ENCODE measurements at regions not wholly inside any gene's neighbourhood (a gene's known extent, or its start where the extent isn't known, plus 50 kb on each side); places are given as distances from the start of the nearest gene placed in this dataset.
"Not testable (repeated sequence)": the region's sequence is repeated elsewhere in the genome, so short reads cannot be mapped to it uniquely, and the experiment has no call there.

- Histone ChIP-seq H3K4me1 (ENCODE audit: control extremely low read depth in 1 of 4, control insufficient read depth in 4 of 4, insufficient read depth in 4 of 4, low read length in 3 of 4) (peaks cover 0 to 10% (median 2%) of the 10 kb centered on the region in 4 experiments), H3K27ac (ENCODE audit: insufficient read depth in 1 of 2, low read depth in 1 of 2, low read length in 2 of 2, poor library complexity in 1 of 2, severe bottlenecking in 2 of 2) (no peak overlapping the region), H3K4me3 (ENCODE audit: control insufficient read depth in 1 of 7, extremely low read depth in 1 of 7, insufficient read depth in 4 of 7, low read depth in 2 of 7, low read length in 6 of 7) (no peak overlapping the region), H3K36me3 (ENCODE audit: control insufficient read depth in 4 of 4, insufficient read depth in 4 of 4, low read length in 3 of 4) (no peaks in the 10 kb centered on the region), H3K27me3 (replicated peaks in 2 of 5; ENCODE audit: control insufficient read depth in 4 of 5, insufficient read depth in 5 of 5, low read length in 4 of 5) (no peaks in the 10 kb centered on the region), H3K9me3 (ENCODE audit: control extremely low read depth in 1 of 5, control insufficient read depth in 4 of 5, insufficient read depth in 2 of 5, low read depth in 1 of 5, low read length in 4 of 5) (peaks cover 0 to 3% (median 0%) of the 10 kb centered on the region in 5 experiments)
- POLR2A ChIA-PET, result no interaction called here
- no peak for DNase-seq
- CTCF ChIA-PET, result no interaction called here
- WGBS (ENCODE audit: insufficient coverage), result no CpG with 5 or more reads among the region's 1 CpG
Observed at GRCh38 chr11:22938691-22939090, 78.4 kb upstream of the CCDC179 start.

- H3K9me3 ChIP-seq (ENCODE audit: control extremely low read depth in 1 of 5, control insufficient read depth in 4 of 5, insufficient read depth in 2 of 5, low read depth in 1 of 5, low read length in 4 of 5); DNase-seq; H3K27me3 ChIP-seq (replicated peaks in 2 of 5; ENCODE audit: control insufficient read depth in 4 of 5, insufficient read depth in 5 of 5, low read length in 4 of 5); H3K36me3 ChIP-seq (ENCODE audit: control insufficient read depth in 4 of 4, insufficient read depth in 4 of 4, low read length in 3 of 4); H3K4me1 ChIP-seq (ENCODE audit: control extremely low read depth in 1 of 4, control insufficient read depth in 4 of 4, insufficient read depth in 4 of 4, low read length in 3 of 4); POLR2A ChIA-PET; CTCF ChIA-PET; H3K4me3 ChIP-seq (ENCODE audit: control insufficient read depth in 1 of 7, extremely low read depth in 1 of 7, insufficient read depth in 4 of 7, low read depth in 2 of 7, low read length in 6 of 7); H3K27ac ChIP-seq (ENCODE audit: insufficient read depth in 1 of 2, low read depth in 1 of 2, low read length in 2 of 2, poor library complexity in 1 of 2, severe bottlenecking in 2 of 2): not testable (repeated sequence)
- 96% methylated on average over 3 of the region's 3 CpGs for WGBS (ENCODE audit: insufficient coverage)
Observed at GRCh38 chr11:22941544-22941943, 81.3 kb upstream of the CCDC179 start.

GRCh38 chr11:22957786-22958185 is 97.5 kb upstream of the CCDC179 start:
- DNase-seq, result peak in 2 of 3 donors; percentile 20 to 54
- WGBS (ENCODE audit: insufficient coverage), result 17% methylated on average over 1 of the region's 1 CpG
- Histone ChIP-seq H3K9me3 (ENCODE audit: control extremely low read depth in 1 of 5, control insufficient read depth in 4 of 5, insufficient read depth in 2 of 5, low read depth in 1 of 5, low read length in 4 of 5) (no peaks in the 10 kb centered on the region), H3K27me3 (replicated peaks in 2 of 5; ENCODE audit: control insufficient read depth in 4 of 5, insufficient read depth in 5 of 5, low read length in 4 of 5) (no peaks in the 10 kb centered on the region), H3K36me3 (ENCODE audit: control insufficient read depth in 4 of 4, insufficient read depth in 4 of 4, low read length in 3 of 4) (no peaks in the 10 kb centered on the region), H3K4me3 (ENCODE audit: control insufficient read depth in 1 of 7, extremely low read depth in 1 of 7, insufficient read depth in 4 of 7, low read depth in 2 of 7, low read length in 6 of 7) (no peak overlapping the region), H3K27ac (ENCODE audit: insufficient read depth in 1 of 2, low read depth in 1 of 2, low read length in 2 of 2, poor library complexity in 1 of 2, severe bottlenecking in 2 of 2) (no peak overlapping the region), H3K4me1 (ENCODE audit: control extremely low read depth in 1 of 4, control insufficient read depth in 4 of 4, insufficient read depth in 4 of 4, low read length in 3 of 4) (peaks cover 0 to 10% (median 0%) of the 10 kb centered on the region in 4 experiments)
- ChIA-PET POLR2A (no interaction called here), CTCF (no interaction called here)

GRCh38 chr11:22974251-22974650 is 114.0 kb upstream of the CCDC179 start:
- H3K4me3 ChIP-seq (ENCODE audit: control insufficient read depth in 1 of 7, extremely low read depth in 1 of 7, insufficient read depth in 4 of 7, low read depth in 2 of 7, low read length in 6 of 7), result no peak overlapping the region
- POLR2A ChIA-PET, result no interaction called here

GRCh38 chr11:22976146-22976545 is 115.9 kb upstream of the CCDC179 start:
- peak in 2 of 3 donors; percentile 22 to 26 for DNase-seq
- ChIA-PET CTCF (no interaction called here), POLR2A (no interaction called here)
- Histone ChIP-seq H3K4me1 (ENCODE audit: control extremely low read depth in 1 of 4, control insufficient read depth in 4 of 4, insufficient read depth in 4 of 4, low read length in 3 of 4) (no peaks in the 10 kb centered on the region), H3K27me3 (replicated peaks in 2 of 5; ENCODE audit: control insufficient read depth in 4 of 5, insufficient read depth in 5 of 5, low read length in 4 of 5) (no peaks in the 10 kb centered on the region), H3K9me3 (ENCODE audit: control extremely low read depth in 1 of 5, control insufficient read depth in 4 of 5, insufficient read depth in 2 of 5, low read depth in 1 of 5, low read length in 4 of 5) (peaks cover 0 to 16% (median 0%) of the 10 kb centered on the region in 5 experiments), H3K36me3 (ENCODE audit: control insufficient read depth in 4 of 4, insufficient read depth in 4 of 4, low read length in 3 of 4) (no peaks in the 10 kb centered on the region), H3K27ac (ENCODE audit: insufficient read depth in 1 of 2, low read depth in 1 of 2, low read length in 2 of 2, poor library complexity in 1 of 2, severe bottlenecking in 2 of 2) (no peak overlapping the region), H3K4me3 (ENCODE audit: control insufficient read depth in 1 of 7, extremely low read depth in 1 of 7, insufficient read depth in 4 of 7, low read depth in 2 of 7, low read length in 6 of 7) (no peak overlapping the region)
- 100% methylated on average over 1 of the region's 3 CpGs for WGBS (ENCODE audit: insufficient coverage)

More at GRCh38 chr11:22974251-22974650, 114.0 kb upstream of the CCDC179 start:
- Histone ChIP-seq H3K27me3 (replicated peaks in 2 of 5; ENCODE audit: control insufficient read depth in 4 of 5, insufficient read depth in 5 of 5, low read length in 4 of 5) (no peaks in the 10 kb centered on the region), H3K4me1 (ENCODE audit: control extremely low read depth in 1 of 4, control insufficient read depth in 4 of 4, insufficient read depth in 4 of 4, low read length in 3 of 4) (no peaks in the 10 kb centered on the region), H3K27ac (ENCODE audit: insufficient read depth in 1 of 2, low read depth in 1 of 2, low read length in 2 of 2, poor library complexity in 1 of 2, severe bottlenecking in 2 of 2) (no peak overlapping the region), H3K36me3 (ENCODE audit: control insufficient read depth in 4 of 4, insufficient read depth in 4 of 4, low read length in 3 of 4) (no peaks in the 10 kb centered on the region), H3K9me3 (ENCODE audit: control extremely low read depth in 1 of 5, control insufficient read depth in 4 of 5, insufficient read depth in 2 of 5, low read depth in 1 of 5, low read length in 4 of 5) (peaks cover 0 to 13% (median 0%) of the 10 kb centered on the region in 5 experiments)
- CTCF ChIA-PET, result no interaction called here
- 100% methylated on average over 3 of the region's 3 CpGs for WGBS (ENCODE audit: insufficient coverage)
- no peak for DNase-seq

GRCh38 chr11:22982903-22983302 is 122.6 kb upstream of the CCDC179 start:
- no peak for DNase-seq
- Histone ChIP-seq H3K4me1 (ENCODE audit: control extremely low read depth in 1 of 4, control insufficient read depth in 4 of 4, insufficient read depth in 4 of 4, low read length in 3 of 4) (no peaks in the 10 kb centered on the region), H3K36me3 (ENCODE audit: control insufficient read depth in 4 of 4, insufficient read depth in 4 of 4, low read length in 3 of 4) (no peaks in the 10 kb centered on the region), H3K9me3 (ENCODE audit: control extremely low read depth in 1 of 5, control insufficient read depth in 4 of 5, insufficient read depth in 2 of 5, low read depth in 1 of 5, low read length in 4 of 5) (peaks cover 0 to 6% (median 0%) of the 10 kb centered on the region in 5 experiments), H3K27me3 (replicated peaks in 2 of 5; ENCODE audit: control insufficient read depth in 4 of 5, insufficient read depth in 5 of 5, low read length in 4 of 5) (no peaks in the 10 kb centered on the region), H3K27ac (ENCODE audit: insufficient read depth in 1 of 2, low read depth in 1 of 2, low read length in 2 of 2, poor library complexity in 1 of 2, severe bottlenecking in 2 of 2) (no peak overlapping the region), H3K4me3 (ENCODE audit: control insufficient read depth in 1 of 7, extremely low read depth in 1 of 7, insufficient read depth in 4 of 7, low read depth in 2 of 7, low read length in 6 of 7) (no peak overlapping the region)
- ChIA-PET CTCF (no interaction called here), POLR2A (no interaction called here)
- WGBS (ENCODE audit: insufficient coverage), result 80% methylated on average over 2 of the region's 4 CpGs

GRCh38 chr11:22984045-22984444 is 123.8 kb upstream of the CCDC179 start:
- DNase-seq, result no peak
- peaks cover 0 to 8% (median 0%) of the 10 kb centered on the region in 5 experiments for H3K9me3 ChIP-seq (ENCODE audit: control extremely low read depth in 1 of 5, control insufficient read depth in 4 of 5, insufficient read depth in 2 of 5, low read depth in 1 of 5, low read length in 4 of 5)
- no peaks in the 10 kb centered on the region for H3K27me3 ChIP-seq (replicated peaks in 2 of 5; ENCODE audit: control insufficient read depth in 4 of 5, insufficient read depth in 5 of 5, low read length in 4 of 5)
- no peak overlapping the region for H3K4me3 ChIP-seq (ENCODE audit: control insufficient read depth in 1 of 7, extremely low read depth in 1 of 7, insufficient read depth in 4 of 7, low read depth in 2 of 7, low read length in 6 of 7)
- H3K4me1 ChIP-seq (ENCODE audit: control extremely low read depth in 1 of 4, control insufficient read depth in 4 of 4, insufficient read depth in 4 of 4, low read length in 3 of 4), result no peaks in the 10 kb centered on the region
- no CpG with 5 or more reads among the region's 2 CpGs for WGBS (ENCODE audit: insufficient coverage)
- POLR2A ChIA-PET, result interaction anchor here (0.6 kb wide), 1 partner anchor 149 kb away, joined by 3 read pairs; no protein-coding TSS in a partner anchor
- no peak overlapping the region for H3K27ac ChIP-seq (ENCODE audit: insufficient read depth in 1 of 2, low read depth in 1 of 2, low read length in 2 of 2, poor library complexity in 1 of 2, severe bottlenecking in 2 of 2)
- no peaks in the 10 kb centered on the region for H3K36me3 ChIP-seq (ENCODE audit: control insufficient read depth in 4 of 4, insufficient read depth in 4 of 4, low read length in 3 of 4)
- CTCF ChIA-PET, result no interaction called here
